Vagina (tissue), 2 donors: ENCODE measurements at regions not wholly inside any gene's neighbourhood (a gene's known extent, or its start where the extent isn't known, plus 50 kb on each side); places are given as distances from the start of the nearest gene placed in this dataset.

Experiments
- DNase-seq, 2 donors: peaks; one replicate each; pipeline ENCODE4 v3.0.0-alpha.2; 2017; ENCODE audit errors: extremely low spot score in 2 of 2
- H3K27ac ChIP-seq: fragments of 200-600 bp; sonication (generic); one replicate; pipeline ENCODE4 v1.5.1; 2019
- H3K27me3 ChIP-seq: fragments of 200-600 bp; sonication (generic); one replicate; pipeline ENCODE4 v1.5.1; 2019
- H3K36me3 ChIP-seq, 2 donors: fragments of 200-600 bp; sonication (generic); one replicate each; pipeline ENCODE4 v1.5.1; 2017 to 2019
- H3K4me1 ChIP-seq: fragments of 200-600 bp; sonication (generic); one replicate; pipeline ENCODE4 v1.5.1; 2019
- H3K4me3 ChIP-seq, 2 donors: fragments of 200-600 bp; sonication (generic); 1 replicate in 1 of 2; 2 replicates in 1 of 2; pipeline ENCODE4 v1.5.1; 2016 to 2019
- H3K9me3 ChIP-seq: fragments of 200-600 bp; sonication (generic); one replicate; pipeline ENCODE4 v1.5.1; 2019
- CTCF ChIP-seq, 3 experiments: fragments of 450-650 bp in 2 of 3; fragments of 200-600 bp in 1 of 3; sonication (generic) in 1 of 3; IDR thresholded peaks; one replicate each; pipeline ENCODE4 v1.5.1; 2017 to 2019; ENCODE audit warnings: antibody characterized with exemption in 3 of 3, mild to moderate bottlenecking in 2 of 3, moderate library complexity in 2 of 3
- POLR2A ChIP-seq, 2 donors: fragments of 450-650 bp; IDR thresholded peaks; one replicate each; pipeline ENCODE4 v1.6.1; 2017; ENCODE audit warnings: antibody characterized with exemption in 2 of 2, mild to moderate bottlenecking in 2 of 2, moderate library complexity in 2 of 2
- POLR2AphosphoS5 ChIP-seq, 2 donors: sonication (generic); formaldehyde crosslinking; IDR thresholded peaks; one replicate each; pipeline ENCODE4 v1.9.0; 2017; ENCODE audit warnings: antibody characterized with exemption in 2 of 2, mild to moderate bottlenecking in 2 of 2, low read depth in 1 of 2; ENCODE audit not compliant: insufficient read depth in 1 of 2
- intact Hi-C: fragments of 100-400 bp; cut with DNase I; formaldehyde crosslinking; loops from one replicate; pipeline ENCODE4 v1.15.1; 2023

- DNase-seq = peak; percentile 52 to 54
- no peak overlapping the region for H3K27ac ChIP-seq
- intact Hi-C loops = no loop called here
- no peak for TF ChIP-seq POLR2AphosphoS5 (IDR thresholded peaks at IDR 0.05; ENCODE audit: insufficient read depth in 1 of 2, low read depth in 1 of 2)
- no peak for TF ChIP-seq POLR2A (IDR thresholded peaks at IDR 0.05)
- TF ChIP-seq CTCF (IDR thresholded peaks at IDR 0.05) = no peak
- no peak overlapping the region for H3K4me3 ChIP-seq
- no peaks in the 10 kb centered on the region for H3K4me1 ChIP-seq
- H3K9me3 ChIP-seq = no peaks in the 10 kb centered on the region
- no peaks in the 10 kb centered on the region for H3K27me3 ChIP-seq
- H3K36me3 ChIP-seq = no peaks in the 10 kb centered on the region
These were observed 535.8 kb downstream of the TBC1D22A start for GRCh38 chr22:47298017-47298785.

GRCh38 chr22:47297261-47298016 lies 535.0 kb downstream of the TBC1D22A start:
- H3K9me3 ChIP-seq = no peaks in the 10 kb centered on the region

GRCh38 chr22:47296405-47297260 lies 534.2 kb downstream of the TBC1D22A start:
- Histone ChIP-seq H3K36me3 (no peaks in the 10 kb centered on the region), H3K4me1 (no peaks in the 10 kb centered on the region), H3K27me3 (no peaks in the 10 kb centered on the region), H3K9me3 (no peaks in the 10 kb centered on the region), H3K4me3 (no peak overlapping the region), H3K27ac (no peak overlapping the region)
- intact Hi-C loops = no loop called here
- TF ChIP-seq POLR2AphosphoS5 (IDR thresholded peaks at IDR 0.05; ENCODE audit: insufficient read depth in 1 of 2, low read depth in 1 of 2) (no peak), POLR2A (IDR thresholded peaks at IDR 0.05) (no peak), CTCF (IDR thresholded peaks at IDR 0.05) (no peak)
- peak in 1 of 2 donors; percentile 62 for DNase-seq

More at GRCh38 chr22:47297261-47298016, 535.0 kb downstream of the TBC1D22A start:
- Histone ChIP-seq H3K4me1 (no peaks in the 10 kb centered on the region), H3K36me3 (no peaks in the 10 kb centered on the region), H3K27ac (no peak overlapping the region), H3K4me3 (no peak overlapping the region), H3K27me3 (no peaks in the 10 kb centered on the region)
- DNase-seq = peak; percentile 58 to 74
- no peak for TF ChIP-seq CTCF (IDR thresholded peaks at IDR 0.05)
- no peak for TF ChIP-seq POLR2A (IDR thresholded peaks at IDR 0.05)
- no peak for TF ChIP-seq POLR2AphosphoS5 (IDR thresholded peaks at IDR 0.05; ENCODE audit: insufficient read depth in 1 of 2, low read depth in 1 of 2)
- intact Hi-C loops = no loop called here

GRCh38 chr22:47295982-47296381 lies 533.5 kb downstream of the TBC1D22A start:
- Histone ChIP-seq H3K4me1 (no peaks in the 10 kb centered on the region), H3K9me3 (no peaks in the 10 kb centered on the region), H3K36me3 (no peaks in the 10 kb centered on the region), H3K27ac (no peak overlapping the region), H3K4me3 (no peak overlapping the region), H3K27me3 (no peaks in the 10 kb centered on the region)
- intact Hi-C loops = no loop called here
- TF ChIP-seq POLR2A (IDR thresholded peaks at IDR 0.05) (no peak), POLR2AphosphoS5 (IDR thresholded peaks at IDR 0.05; ENCODE audit: insufficient read depth in 1 of 2, low read depth in 1 of 2) (no peak), CTCF (IDR thresholded peaks at IDR 0.05) (no peak)
- peak in 1 of 2 donors; percentile 44 for DNase-seq
